Endothelial cell of umbilical vein (primary cell): ENCODE measurements at regions not wholly inside any gene's neighbourhood (a gene's known extent, or its start where the extent isn't known, plus 50 kb on each side); places are given as distances from the start of the nearest gene placed in this dataset.

Experiments
- BruUV-seq: library from RNA; stranded (reverse); fragments of 400-500 nt; replicated peaks from 2 replicates; lab custom pipeline; 2021; lab: Mats Ljungman, UMichigan
- CTCF ChIA-PET: fragments of 300-600, 350-600 bp; sonication (Branson Sonifier 250); formaldehyde crosslinking; loops from one replicate; lab custom pipeline; 2021; ENCODE audit warnings: antibody characterized with exemption, inconsistent platforms; lab: Charles Lee
- POLR2A ChIA-PET: fragments of 300-600, 350-600 bp; sonication (Branson Sonifier 250); formaldehyde crosslinking; loops from one replicate; lab custom pipeline; 2021; ENCODE audit warnings: antibody characterized with exemption, inconsistent platforms; lab: Charles Lee
- DNase-seq: peaks from one replicate; pipeline ENCODE4 v3.0.0-alpha.2; 2011; ENCODE audit warnings: low read depth, low spot score
- FAIRE-seq: peaks from 2 replicates; lab custom pipeline; 2011; peaks lifted over from hg19 to GRCh38; lab: Jason Lieb, UNC
- H2AFZ ChIP-seq: 2 replicates; pipeline ENCODE4 v1.6.0; 2012; ENCODE audit warnings: low read depth, low read length, control low read depth, inconsistent platforms
- H3K27ac ChIP-seq: 2 replicates; pipeline ENCODE4 v1.5.1; 2011; ENCODE audit warnings: low read depth, mild to moderate bottlenecking, control low read depth, low read length, moderate library complexity; ENCODE audit not compliant: insufficient read depth
- H3K27me3 ChIP-seq, 2 experiments: 2 replicates each; pipeline versions ENCODE4 v1.6.0 to v1.6.1; 2011; ENCODE audit warnings: low read length in 2 of 2, mixed read lengths in 1 of 2; ENCODE audit not compliant: control insufficient read depth in 2 of 2, insufficient read depth in 2 of 2
- H3K36me3 ChIP-seq, 2 experiments: 2 replicates in 1 of 2; 3 replicates in 1 of 2; pipeline ENCODE4 v1.5.1; 2011; ENCODE audit warnings: low read length in 2 of 2, mild to moderate bottlenecking in 1 of 2, moderate library complexity in 1 of 2; ENCODE audit not compliant: control insufficient read depth in 2 of 2, insufficient read depth in 2 of 2; ENCODE audit errors: extremely low read depth in 1 of 2
- H3K4me1 ChIP-seq: 3 replicates; pipeline ENCODE4 v1.5.1; 2011; ENCODE audit warnings: mild to moderate bottlenecking, low read length; ENCODE audit not compliant: control insufficient read depth, insufficient read depth; ENCODE audit errors: extremely low read depth
- H3K4me2 ChIP-seq: 2 replicates; pipeline ENCODE4 v1.6.1; 2011; ENCODE audit warnings: low read length, control low read depth, mixed read lengths; ENCODE audit not compliant: insufficient read depth
- H3K4me3 ChIP-seq, 3 experiments: fragments of 200-600 bp in 1 of 3; sonication (generic), shearing (Covaris generic) in 1 of 3; replicated peaks in 1 of 3; 2 replicates each; pipeline ENCODE4 v1.5.1; 2011 to 2016; ENCODE audit warnings: control low read depth in 3 of 3, low read length in 3 of 3, mild to moderate bottlenecking in 2 of 3, inconsistent platforms in 1 of 3, low read depth in 1 of 3, moderate library complexity in 1 of 3; ENCODE audit not compliant: insufficient read depth in 1 of 3
- H3K79me2 ChIP-seq: 2 replicates; pipeline ENCODE4 v1.6.0; 2012; ENCODE audit warnings: low read length, inconsistent platforms; ENCODE audit not compliant: control insufficient read depth, insufficient read depth
- H3K9ac ChIP-seq: replicated peaks from 2 replicates; pipeline ENCODE3; 2011; ENCODE audit warnings: low read length, control low read depth; ENCODE audit not compliant: insufficient read depth; ENCODE audit errors: extremely low read depth
- H3K9me1 ChIP-seq: replicated peaks from 3 replicates; pipeline ENCODE4 v1.6.0; 2011; ENCODE audit warnings: mild to moderate bottlenecking, low read length; ENCODE audit not compliant: control insufficient read depth, insufficient read depth; ENCODE audit errors: extremely low read depth
- H3K9me3 ChIP-seq: replicated peaks from 2 replicates; pipeline ENCODE4 v1.5.1; 2012; ENCODE audit warnings: low read length, inconsistent platforms; ENCODE audit not compliant: control insufficient read depth, insufficient read depth
- H4K20me1 ChIP-seq: replicated peaks from 2 replicates; pipeline ENCODE3; 2011; ENCODE audit warnings: mild to moderate bottlenecking, low read length; ENCODE audit not compliant: control insufficient read depth, insufficient read depth; ENCODE audit errors: extremely low read depth
- CTCF ChIP-seq, 2 donors: IDR thresholded peaks; 1 replicate in 1 of 2; 2 replicates in 1 of 2; pipeline ENCODE4 v1.5.1; 2011; ENCODE audit warnings: low read length in 2 of 2, mild to moderate bottlenecking in 2 of 2, moderate library complexity in 2 of 2, control low read depth in 1 of 2, inconsistent platforms in 1 of 2, low read depth in 1 of 2; ENCODE audit not compliant: insufficient read depth in 1 of 2; ENCODE audit errors: extremely low read depth in 1 of 2
- EZH2 ChIP-seq: IDR thresholded peaks from 2 replicates; pipeline ENCODE4 v1.6.1; 2012; ENCODE audit warnings: borderline replicate concordance, low read depth, mild to moderate bottlenecking, moderate library complexity, low read length, inconsistent platforms; ENCODE audit not compliant: severe bottlenecking
- FOS ChIP-seq: IDR thresholded peaks from 2 replicates; pipeline ENCODE4 v1.6.1; 2011; ENCODE audit warnings: mild to moderate bottlenecking, low read length, moderate library complexity, borderline replicate concordance; ENCODE audit not compliant: insufficient read depth
- GATA2 ChIP-seq: IDR thresholded peaks from 2 replicates; pipeline ENCODE4 v1.7.0; 2011; ENCODE audit warnings: low read depth, mild to moderate bottlenecking, moderate library complexity, mixed read lengths, low read length; ENCODE audit not compliant: insufficient read length, insufficient read depth
- JUN ChIP-seq: IDR thresholded peaks from 2 replicates; pipeline ENCODE4 v1.6.1; 2011; ENCODE audit warnings: borderline replicate concordance, low read depth; ENCODE audit not compliant: insufficient read length, insufficient read depth
- MAX ChIP-seq: IDR thresholded peaks from 2 replicates; pipeline ENCODE4 v1.6.1; 2011; ENCODE audit not compliant: insufficient read depth, insufficient read length
- MYC ChIP-seq: IDR thresholded peaks from one replicate; pipeline ENCODE4 v1.6.1; 2011; ENCODE audit warnings: mild to moderate bottlenecking, low read depth, low read length
- POLR2A ChIP-seq: IDR thresholded peaks from 2 replicates; pipeline ENCODE4 v1.6.1; 2012; ENCODE audit warnings: low read depth, mild to moderate bottlenecking, control low read depth, low read length
- POLR2AphosphoS5 ChIP-seq: IDR thresholded peaks from 2 replicates; pipeline ENCODE4 v1.6.1; 2012; ENCODE audit warnings: low read depth, mild to moderate bottlenecking, control low read depth, low read length, moderate library complexity; ENCODE audit not compliant: insufficient read depth
- dilution Hi-C: fragments of 300-500 bp; cut with MboI; formaldehyde crosslinking; loops from one replicate; pipeline ENCODE4 v1.15.0; 2019; ENCODE audit warnings: low sequenced_read_pairs; ENCODE audit not compliant: extremely low pct_ligation_motif_present
- intact Hi-C: fragments of 100-400 bp; cut with micrococcal nuclease; formaldehyde crosslinking; loops from one replicate; pipeline ENCODE4 v1.10.0; 2022

- Histone ChIP-seq H3K4me1 (no peaks in the 10 kb centered on the region), H3K36me3 (no peaks in the 10 kb centered on the region), H2AFZ (no peak overlapping the region), H3K9me1 (no peaks in the 10 kb centered on the region), H3K79me2 (no peaks in the 10 kb centered on the region), H4K20me1 (no peaks in the 10 kb centered on the region), H3K9ac (no peak overlapping the region), H3K9me3 (peaks cover 2% of the 10 kb centered on the region), H3K27me3 (no peaks in the 10 kb centered on the region), H3K27ac (no peak overlapping the region), H3K4me3 (no peak overlapping the region), H3K4me2 (no peak overlapping the region)
- FAIRE-seq (no peak), DNase-seq (no peak)
- dilution Hi-C loops = no loop called here
- no TSS peak for BruUV-seq
- ChIA-PET CTCF (no interaction called here), POLR2A (no interaction called here)
- intact Hi-C loops = no loop called here
- no peak for TF ChIP-seq FOS
- TF ChIP-seq MYC = no peak
- no peak for TF ChIP-seq JUN
- no peak for TF ChIP-seq POLR2A
- TF ChIP-seq GATA2 = no peak
- TF ChIP-seq CTCF (IDR thresholded peaks at IDR 0.05; ENCODE audit: extremely low read depth in 1 of 2, insufficient read depth in 1 of 2, low read depth in 1 of 2, low read length in 2 of 2) = no peak
- TF ChIP-seq POLR2AphosphoS5 = no peak
- no peak for TF ChIP-seq EZH2
- no peak for TF ChIP-seq MAX
Measured at GRCh38 chr2:122977580-122977979, 1047.5 kb upstream of the CNTNAP5 start.
